HFFc6 (cell line): ENCODE measurements at regions not wholly inside any gene's neighbourhood (a gene's known extent, or its start where the extent isn't known, plus 50 kb on each side); places are given as distances from the start of the nearest gene placed in this dataset.

Experiments used
- DNase-seq: peaks from one replicate; pipeline ENCODE4 v3.0.0-alpha.2; 2018
- H3K27ac Mint-ChIP-seq: 2 replicates; pipeline ENCODE4 v1.8.0; 2020; ENCODE audit warnings: mild to moderate bottlenecking, mixed read lengths
- H3K27me3 Mint-ChIP-seq: 2 replicates; pipeline ENCODE4 v1.8.0; 2021; ENCODE audit warnings: mild to moderate bottlenecking, moderate library complexity, mixed read lengths; ENCODE audit not compliant: insufficient read depth
- H3K36me3 Mint-ChIP-seq: 2 replicates; pipeline ENCODE4 v1.8.0; 2021; ENCODE audit warnings: low read depth, mixed read lengths
- H3K4me1 Mint-ChIP-seq: 2 replicates; pipeline ENCODE4 v1.8.0; 2020; ENCODE audit warnings: low read depth, mixed read lengths
- H3K4me3 Mint-ChIP-seq: 2 replicates; pipeline ENCODE4 v1.8.0; 2020; ENCODE audit warnings: mild to moderate bottlenecking, moderate library complexity, mixed read lengths
- H3K9me3 Mint-ChIP-seq: 2 replicates; pipeline ENCODE4 v1.8.0; 2020; ENCODE audit warnings: mild to moderate bottlenecking, mixed read lengths
- CTCF ChIP-seq: fragments of 200-600 bp; sonication (generic); IDR thresholded peaks from 2 replicates; pipeline ENCODE4 v1.5.0; 2021; ENCODE audit warnings: antibody characterized with exemption, mild to moderate bottlenecking

GRCh38 chr19:28454083-28454482 lies 758.9 kb downstream of the UQCRFS1 start:
- Mint-ChIP-seq H3K4me1 (no peaks in the 10 kb centered on the region), H3K9me3 (peaks cover 44% of the 10 kb centered on the region), H3K36me3 (no peaks in the 10 kb centered on the region; the same call in 1 of the 2 replicates), H3K4me3 (no peak overlapping the region), H3K27ac (no peak overlapping the region), H3K27me3 (no peaks in the 10 kb centered on the region)
- no peak for DNase-seq
- no peak for TF ChIP-seq CTCF

- Mint-ChIP-seq H3K4me3 (no peak overlapping the region), H3K36me3 (no peaks in the 10 kb centered on the region; the same call in 1 of the 2 replicates), H3K4me1 (no peaks in the 10 kb centered on the region), H3K27me3 (no peaks in the 10 kb centered on the region), H3K9me3 (peaks cover 37% of the 10 kb centered on the region), H3K27ac (no peak overlapping the region)
- TF ChIP-seq CTCF: no peak
- no peak for DNase-seq
These were observed 759.5 kb downstream of the UQCRFS1 start for GRCh38 chr19:28453420-28453819.

- Mint-ChIP-seq H3K9me3 (peaks cover 39% of the 10 kb centered on the region), H3K4me1 (no peaks in the 10 kb centered on the region), H3K27me3 (no peaks in the 10 kb centered on the region), H3K4me3 (no peak overlapping the region), H3K27ac (no peak overlapping the region), H3K36me3 (peaks cover 5% of the 10 kb centered on the region; the same call in 1 of the 2 replicates)
- TF ChIP-seq CTCF: no peak
- DNase-seq: no peak
These were observed 763.1 kb downstream of the UQCRFS1 start for GRCh38 chr19:28449803-28450202.

GRCh38 chr19:28446511-28446910 lies 766.4 kb downstream of the UQCRFS1 start:
- H3K27me3 Mint-ChIP-seq: no peaks in the 10 kb centered on the region
- no peak overlapping the region for H3K4me3 Mint-ChIP-seq
- H3K27ac Mint-ChIP-seq: no peak overlapping the region
- no peaks in the 10 kb centered on the region for H3K4me1 Mint-ChIP-seq
- H3K9me3 Mint-ChIP-seq: peaks cover 41% of the 10 kb centered on the region
- no peak for DNase-seq
- H3K36me3 Mint-ChIP-seq: peaks cover 9% of the 10 kb centered on the region; the same call in 1 of the 2 replicates
- no peak for TF ChIP-seq CTCF

GRCh38 chr19:28445826-28446225 lies 767.1 kb downstream of the UQCRFS1 start:
- Mint-ChIP-seq H3K9me3 (peaks cover 42% of the 10 kb centered on the region), H3K4me3 (no peak overlapping the region; the same call in 1 of the 2 replicates), H3K4me1 (no peaks in the 10 kb centered on the region), H3K36me3 (peaks cover 9% of the 10 kb centered on the region; the same call in 1 of the 2 replicates), H3K27ac (no peak overlapping the region), H3K27me3 (no peaks in the 10 kb centered on the region)
- TF ChIP-seq CTCF: no peak
- no peak for DNase-seq

GRCh38 chr19:28444362-28444761 lies 768.6 kb downstream of the UQCRFS1 start:
- Mint-ChIP-seq H3K36me3 (peaks cover 9% of the 10 kb centered on the region; the same call in 1 of the 2 replicates), H3K9me3 (peaks cover 42% of the 10 kb centered on the region), H3K27ac (no peak overlapping the region), H3K4me3 (no peak overlapping the region), H3K4me1 (no peaks in the 10 kb centered on the region), H3K27me3 (no peaks in the 10 kb centered on the region)
- TF ChIP-seq CTCF: no peak
- no peak for DNase-seq
